Endodermal cell (in vitro differentiated cells): ENCODE measurements at regions not wholly inside any gene's neighbourhood (a gene's known extent, or its start where the extent isn't known, plus 50 kb on each side); places are given as distances from the start of the nearest gene placed in this dataset.
"Not testable (repeated sequence)": the region's sequence is repeated elsewhere in the genome, so short reads cannot be mapped to it uniquely, and the experiment has no call there.

Source experiments
- DNase-seq: peaks from one replicate; pipeline ENCODE4 v3.0.0-alpha.2; 2017
- H3K27ac ChIP-seq: 2 replicates; pipeline ENCODE4 v1.5.1; 2013; ENCODE audit warnings: mild to moderate bottlenecking, low read depth, low read length, moderate library complexity
- H3K27me3 ChIP-seq: 2 replicates; pipeline ENCODE4 v1.6.1; 2013; ENCODE audit warnings: mild to moderate bottlenecking, low read length, moderate library complexity; ENCODE audit not compliant: insufficient read depth, control insufficient read depth, poor library complexity, severe bottlenecking
- H3K36me3 ChIP-seq: 2 replicates; pipeline ENCODE4 v1.7.0; 2013; ENCODE audit warnings: mild to moderate bottlenecking, low read length, moderate library complexity; ENCODE audit not compliant: control insufficient read depth, insufficient read depth
- H3K4me1 ChIP-seq: one replicate; pipeline ENCODE4 v1.7.0; 2013; ENCODE audit warnings: low read length; ENCODE audit not compliant: control insufficient read depth, insufficient read depth
- H3K4me3 ChIP-seq: 2 replicates; pipeline ENCODE4 v1.5.1; 2013; ENCODE audit warnings: mild to moderate bottlenecking, low read length, moderate library complexity
- H3K9ac ChIP-seq: 2 replicates; pipeline ENCODE4 v1.6.1; 2013; ENCODE audit warnings: mild to moderate bottlenecking, low read length, moderate library complexity; ENCODE audit not compliant: poor library complexity, severe bottlenecking; ENCODE audit errors: extremely low read depth
- H3K9me3 ChIP-seq: 2 replicates; pipeline ENCODE4 v1.6.1; 2013; ENCODE audit warnings: mild to moderate bottlenecking, low read length, moderate library complexity; ENCODE audit not compliant: control insufficient read depth
- H3K27ac Mint-ChIP-seq: 2 replicates; pipeline ENCODE4 v1.8.0; 2020; ENCODE audit warnings: mixed read lengths
- H3K27me3 Mint-ChIP-seq: 2 replicates; pipeline ENCODE4 v1.8.0; 2021; ENCODE audit warnings: mild to moderate bottlenecking, mixed read lengths; ENCODE audit not compliant: insufficient read depth
- H3K36me3 Mint-ChIP-seq: 2 replicates; pipeline ENCODE4 v1.8.0; 2020; ENCODE audit warnings: low read depth, mixed read lengths
- H3K4me1 Mint-ChIP-seq: 2 replicates; pipeline ENCODE4 v1.8.0; 2020; ENCODE audit warnings: mixed read lengths
- H3K4me3 Mint-ChIP-seq: 2 replicates; pipeline ENCODE4 v1.8.0; 2020; ENCODE audit warnings: mild to moderate bottlenecking, moderate library complexity, mixed read lengths
- H3K9me3 Mint-ChIP-seq: 2 replicates; pipeline ENCODE4 v1.8.0; 2020; ENCODE audit warnings: mild to moderate bottlenecking, mixed read lengths
- CTCF ChIP-seq: fragments of 200-600 bp; sonication (generic); conservative IDR thresholded peaks from 2 replicates; pipeline ENCODE4 v1.5.0; 2021; ENCODE audit warnings: antibody characterized with exemption, mild to moderate bottlenecking
- WGBS, 2 experiments: methylation state at CpG; one replicate each; pipeline versions ENCODE4 v1.1.5 to v1.1.7; 2013; ENCODE audit warnings: missing lambda C conversion rate in 2 of 2, mixed read lengths in 1 of 2; ENCODE audit not compliant: insufficient coverage in 1 of 2, insufficient read length in 1 of 2; 5-methylcytosine and 5-hydroxymethylcytosine counted together

GRCh38 chr12:73124480-73124879 is 852.3 kb downstream of the TRHDE start:
- Histone ChIP-seq H3K9ac (no peak overlapping the region), H3K27me3 (no peaks in the 10 kb centered on the region), H3K4me3 (no peak overlapping the region), H3K27ac (no peak overlapping the region), H3K4me1 (no peaks in the 10 kb centered on the region), H3K36me3 (no peaks in the 10 kb centered on the region), H3K9me3 (no peaks in the 10 kb centered on the region)
- WGBS, 2 experiments = 56 to 83% methylated on average over 1 to 4 of the region's 4 CpGs
- H3K9me3 Mint-ChIP-seq = no peaks in the 10 kb centered on the region
- no peaks in the 10 kb centered on the region for H3K27me3 Mint-ChIP-seq
- H3K36me3 Mint-ChIP-seq = no peaks in the 10 kb centered on the region
- DNase-seq = no peak
- H3K4me3 Mint-ChIP-seq = no peak overlapping the region
- H3K27ac Mint-ChIP-seq = no peak overlapping the region
- no peak for TF ChIP-seq CTCF
- H3K4me1 Mint-ChIP-seq = no peaks in the 10 kb centered on the region

- no peak overlapping the region for H3K4me3 ChIP-seq
- no peaks in the 10 kb centered on the region for H3K36me3 Mint-ChIP-seq
- no peak overlapping the region for H3K27ac Mint-ChIP-seq
- no peak for DNase-seq
- no peaks in the 10 kb centered on the region for H3K9me3 Mint-ChIP-seq
- H3K27me3 ChIP-seq = no peaks in the 10 kb centered on the region
- H3K9me3 ChIP-seq = no peaks in the 10 kb centered on the region
- H3K27me3 Mint-ChIP-seq = no peaks in the 10 kb centered on the region
- no peak for TF ChIP-seq CTCF
- H3K9ac ChIP-seq = no peak overlapping the region
- no peak overlapping the region for H3K27ac ChIP-seq
- no peak overlapping the region for H3K4me3 Mint-ChIP-seq
- no peaks in the 10 kb centered on the region for H3K4me1 Mint-ChIP-seq
- no peaks in the 10 kb centered on the region for H3K4me1 ChIP-seq
- no peaks in the 10 kb centered on the region for H3K36me3 ChIP-seq
Observed at GRCh38 chr12:73125148-73125547, 853.0 kb downstream of the TRHDE start.

- TF ChIP-seq CTCF = no peak
- no peak overlapping the region for H3K4me3 Mint-ChIP-seq
- H3K9me3 ChIP-seq = peaks cover 5% of the 10 kb centered on the region
- H3K27me3 Mint-ChIP-seq = no peaks in the 10 kb centered on the region
- DNase-seq = peak; percentile 42
- H3K27ac ChIP-seq = no peak overlapping the region
- no peaks in the 10 kb centered on the region for H3K36me3 Mint-ChIP-seq
- peaks cover 7% of the 10 kb centered on the region for H3K9me3 Mint-ChIP-seq
- no peaks in the 10 kb centered on the region for H3K36me3 ChIP-seq
- WGBS, 2 experiments = 89 to 94% methylated on average over 4 to 5 of the region's 5 CpGs
- H3K4me3 ChIP-seq = no peak overlapping the region
- no peaks in the 10 kb centered on the region for H3K27me3 ChIP-seq
- no peak overlapping the region for H3K27ac Mint-ChIP-seq
- H3K9ac ChIP-seq = no peak overlapping the region
- no peaks in the 10 kb centered on the region for H3K4me1 Mint-ChIP-seq
- no peaks in the 10 kb centered on the region for H3K4me1 ChIP-seq
Observed at GRCh38 chr12:73136386-73136785, 864.2 kb downstream of the TRHDE start.

GRCh38 chr12:73139642-73140041 is 867.5 kb downstream of the TRHDE start:
- H3K27ac Mint-ChIP-seq, H3K27ac ChIP-seq, H3K36me3 Mint-ChIP-seq, H3K4me3 Mint-ChIP-seq, H3K9me3 Mint-ChIP-seq, H3K4me1 ChIP-seq, H3K9ac ChIP-seq, H3K27me3 Mint-ChIP-seq, H3K4me3 ChIP-seq, DNase-seq, H3K27me3 ChIP-seq, H3K36me3 ChIP-seq, H3K4me1 Mint-ChIP-seq, H3K9me3 ChIP-seq: not testable (repeated sequence)
- whole genome bisulfite sequencing, 2 experiments = 92 to 100% methylated on average over 1 to 2 of the region's 2 CpGs
